CD4-positive, alpha-beta memory T cell (primary cell): ENCODE measurements at regions not wholly inside any gene's neighbourhood (a gene's known extent, or its start where the extent isn't known, plus 50 kb on each side); places are given as distances from the start of the nearest gene placed in this dataset.

Experiments
- CTCF ChIA-PET: fragments of 350-600 bp; sonication (Branson Sonifier 250); formaldehyde crosslinking; loops from one replicate; lab custom pipeline; 2021; ENCODE audit warnings: inconsistent platforms; ENCODE audit not compliant: partially characterized antibody; lab: Charles Lee
- POLR2A ChIA-PET: fragments of 350-600 bp; sonication (Branson Sonifier 250); formaldehyde crosslinking; loops from one replicate; lab custom pipeline; 2021; ENCODE audit not compliant: partially characterized antibody; lab: Charles Lee
- DNase-seq, 5 donors: peaks; one replicate each; pipeline versions ENCODE4 v3.0.0 to v3.0.0-alpha.2; 2020 to 2022; ENCODE audit warnings: mixed read lengths in 1 of 5
- H3K27ac ChIP-seq: one replicate; pipeline ENCODE4 v1.7.0; 2013; ENCODE audit warnings: low read depth, low read length
- H3K27me3 ChIP-seq: 2 replicates; pipeline ENCODE4 v1.7.0; 2013; ENCODE audit warnings: mild to moderate bottlenecking, low read length, moderate library complexity; ENCODE audit not compliant: insufficient read depth
- H3K36me3 ChIP-seq: 2 replicates; pipeline ENCODE4 v1.7.0; 2013; ENCODE audit warnings: mild to moderate bottlenecking, low read length, moderate library complexity; ENCODE audit not compliant: insufficient read depth
- H3K4me1 ChIP-seq: 2 replicates; pipeline ENCODE4 v1.7.0; 2013; ENCODE audit warnings: mild to moderate bottlenecking, low read length, moderate library complexity; ENCODE audit not compliant: insufficient read depth
- H3K4me3 ChIP-seq, 2 donors: one replicate each; pipeline ENCODE4 v1.7.0; 2013; ENCODE audit warnings: low read length in 2 of 2, mild to moderate bottlenecking in 1 of 2
- H3K9me3 ChIP-seq, 2 donors: one replicate each; pipeline ENCODE4 v1.7.0; 2013; ENCODE audit warnings: low read length in 2 of 2, control low read depth in 1 of 2; ENCODE audit not compliant: control insufficient read depth in 1 of 2
- H3K27ac Mint-ChIP-seq, 7 donors: one replicate each; pipeline ENCODE4 v1.8.0; 2020 to 2021; ENCODE audit warnings: mixed read lengths in 7 of 7, mild to moderate bottlenecking in 6 of 7, inconsistent platforms in 3 of 7, moderate library complexity in 3 of 7
- H3K27me3 Mint-ChIP-seq, 2 donors: one replicate each; pipeline ENCODE4 v1.8.0; 2020 to 2021; ENCODE audit warnings: mixed read lengths in 2 of 2
- H3K36me3 Mint-ChIP-seq, 2 donors: one replicate each; pipeline ENCODE4 v1.8.0; 2020 to 2021; ENCODE audit warnings: mixed read lengths in 2 of 2, inconsistent platforms in 1 of 2, mild to moderate bottlenecking in 1 of 2
- H3K4me1 Mint-ChIP-seq, 4 donors: one replicate each; pipeline ENCODE4 v1.8.0; 2020 to 2021; ENCODE audit warnings: mixed read lengths in 4 of 4, mild to moderate bottlenecking in 1 of 4
- H3K4me3 Mint-ChIP-seq, 8 donors: one replicate each; pipeline ENCODE4 v1.8.0; 2020 to 2021; ENCODE audit warnings: mixed read lengths in 8 of 8, mild to moderate bottlenecking in 7 of 8, moderate library complexity in 6 of 8, inconsistent platforms in 3 of 8
- H3K9me3 Mint-ChIP-seq, 8 donors: one replicate each; pipeline ENCODE4 v1.8.0; 2020 to 2021; ENCODE audit warnings: mixed read lengths in 8 of 8, mild to moderate bottlenecking in 5 of 8, inconsistent platforms in 3 of 8, moderate library complexity in 1 of 8
- intact Hi-C: fragments of 100-400 bp; cut with micrococcal nuclease; formaldehyde crosslinking; loops from one replicate; pipeline ENCODE4 v1.15.1; 2023

GRCh38 chr6:62672989-62673388 is 387.0 kb upstream of the KHDRBS2 start:
- CTCF ChIA-PET, result no interaction called here

GRCh38 chr6:62670490-62671223 is 384.6 kb upstream of the KHDRBS2 start:
- H3K36me3 ChIP-seq, result no peaks in the 10 kb centered on the region
- intact Hi-C loops, result no loop called here
- POLR2A ChIA-PET, result no interaction called here
- no peak for DNase-seq
- H3K27me3 Mint-ChIP-seq, result no peaks in the 10 kb centered on the region
- H3K27ac Mint-ChIP-seq, result no peak overlapping the region
- H3K27me3 ChIP-seq, result no peaks in the 10 kb centered on the region
- H3K4me1 ChIP-seq, result no peaks in the 10 kb centered on the region
- H3K4me3 Mint-ChIP-seq, result no peak overlapping the region
- no peaks in the 10 kb centered on the region for H3K4me1 Mint-ChIP-seq
- H3K4me3 ChIP-seq, result no peak overlapping the region
- CTCF ChIA-PET, result no interaction called here
- H3K36me3 Mint-ChIP-seq, result no peaks in the 10 kb centered on the region
- no peak overlapping the region for H3K27ac ChIP-seq
- H3K9me3 Mint-ChIP-seq, result peaks cover 0 to 6% (median under 1%) of the 10 kb centered on the region in 8 donors
- H3K9me3 ChIP-seq, result no peaks in the 10 kb centered on the region

More at GRCh38 chr6:62672989-62673388, 387.0 kb upstream of the KHDRBS2 start:
- intact Hi-C loops, result no loop called here
- no peak for DNase-seq
- POLR2A ChIA-PET, result no interaction called here
- no peaks in the 10 kb centered on the region for H3K4me1 ChIP-seq
- H3K36me3 ChIP-seq, result no peaks in the 10 kb centered on the region
- no peak overlapping the region for H3K4me3 ChIP-seq
- H3K27me3 ChIP-seq, result no peaks in the 10 kb centered on the region
- peaks cover 0 to 3% of the 10 kb centered on the region in 2 donors for H3K9me3 ChIP-seq
- no peak overlapping the region for H3K27ac ChIP-seq
- H3K4me1 Mint-ChIP-seq, result no peaks in the 10 kb centered on the region
- H3K4me3 Mint-ChIP-seq, result no peak overlapping the region
- H3K9me3 Mint-ChIP-seq, result peaks cover 0 to 17% (median 4%) of the 10 kb centered on the region in 8 donors
- no peaks in the 10 kb centered on the region for H3K36me3 Mint-ChIP-seq
- H3K27me3 Mint-ChIP-seq, result no peaks in the 10 kb centered on the region
- H3K27ac Mint-ChIP-seq, result no peak overlapping the region

DNA sequence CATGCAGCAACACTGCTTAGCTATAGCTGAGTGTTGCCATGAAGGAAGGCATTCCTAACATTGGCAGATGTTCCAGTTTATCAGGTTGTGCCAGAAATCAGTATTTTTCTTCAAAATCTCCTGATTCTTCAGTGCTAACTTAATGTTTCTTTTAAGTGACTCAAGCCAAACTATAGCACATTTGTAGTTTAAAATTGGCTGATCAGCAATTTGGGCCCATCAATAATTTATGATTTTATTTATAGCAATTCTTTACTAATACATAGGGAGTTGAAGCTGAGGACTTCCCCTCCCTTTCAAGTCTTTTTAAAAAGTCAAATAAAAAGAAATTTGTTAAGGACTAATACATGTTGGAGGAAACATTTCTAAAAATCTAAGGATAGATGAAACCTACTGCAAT is 383.8 kb upstream of the KHDRBS2 start:
- no peaks in the 10 kb centered on the region for H3K36me3 Mint-ChIP-seq
- no peak for DNase-seq
- Histone ChIP-seq H3K27ac (no peak overlapping the region), H3K36me3 (no peaks in the 10 kb centered on the region), H3K4me1 (no peaks in the 10 kb centered on the region), H3K4me3 (no peak overlapping the region), H3K27me3 (no peaks in the 10 kb centered on the region), H3K9me3 (no peaks in the 10 kb centered on the region)
- H3K4me3 Mint-ChIP-seq, result no peak overlapping the region
- peaks cover 0 to 6% (median under 1%) of the 10 kb centered on the region in 8 donors for H3K9me3 Mint-ChIP-seq
- H3K27ac Mint-ChIP-seq, result no peak overlapping the region
- no peaks in the 10 kb centered on the region for H3K27me3 Mint-ChIP-seq
- CTCF ChIA-PET, result no interaction called here
- no peaks in the 10 kb centered on the region for H3K4me1 Mint-ChIP-seq
- POLR2A ChIA-PET, result no interaction called here
- intact Hi-C loops, result no loop called here

DNA sequence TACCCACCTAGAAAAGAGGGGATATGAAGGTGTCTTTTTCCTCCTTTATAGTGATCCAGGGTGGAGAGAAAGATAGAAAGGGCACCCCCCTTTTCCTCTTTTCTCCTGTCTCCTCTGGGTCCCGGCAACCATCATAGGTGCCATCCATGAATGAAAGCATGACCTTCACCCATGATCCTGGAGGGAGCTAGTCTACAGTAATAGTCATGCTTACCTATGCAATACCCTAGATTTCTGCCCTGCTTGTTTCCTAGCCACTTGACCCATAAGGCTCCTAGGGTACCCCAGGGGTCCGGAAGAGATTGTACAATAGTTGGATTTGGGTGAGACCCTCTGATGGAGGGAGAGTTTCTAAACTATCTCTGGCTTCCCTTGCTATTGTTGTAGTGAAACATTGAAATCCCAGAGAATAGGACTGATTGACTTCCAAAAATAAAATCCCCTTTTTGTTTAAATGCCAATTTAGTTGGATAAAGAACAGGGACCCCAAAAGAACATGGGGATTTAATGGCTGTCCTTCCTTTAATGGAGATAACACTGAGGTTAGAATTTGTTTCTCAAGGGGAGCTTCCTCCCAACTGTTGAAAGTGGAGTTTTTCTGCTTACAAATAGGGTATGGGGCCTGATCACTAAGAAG is 366.8 kb upstream of the KHDRBS2 start:
- POLR2A ChIA-PET, result no interaction called here
- no peak for DNase-seq
- no peaks in the 10 kb centered on the region for H3K27me3 ChIP-seq
- H3K27ac ChIP-seq, result no peak overlapping the region
- H3K27me3 Mint-ChIP-seq, result no peaks in the 10 kb centered on the region
- intact Hi-C loops, result no loop called here
- no peaks in the 10 kb centered on the region for H3K4me1 Mint-ChIP-seq
- no peak overlapping the region for H3K4me3 Mint-ChIP-seq
- no peaks in the 10 kb centered on the region for H3K36me3 Mint-ChIP-seq
- no peaks in the 10 kb centered on the region for H3K9me3 ChIP-seq
- no peaks in the 10 kb centered on the region for H3K4me1 ChIP-seq
- peaks cover 10 to 53% (median 32%) of the 10 kb centered on the region in 8 donors for H3K9me3 Mint-ChIP-seq
- no peak overlapping the region for H3K4me3 ChIP-seq
- CTCF ChIA-PET, result no interaction called here
- H3K36me3 ChIP-seq, result no peaks in the 10 kb centered on the region
- H3K27ac Mint-ChIP-seq, result no peak overlapping the region

DNA sequence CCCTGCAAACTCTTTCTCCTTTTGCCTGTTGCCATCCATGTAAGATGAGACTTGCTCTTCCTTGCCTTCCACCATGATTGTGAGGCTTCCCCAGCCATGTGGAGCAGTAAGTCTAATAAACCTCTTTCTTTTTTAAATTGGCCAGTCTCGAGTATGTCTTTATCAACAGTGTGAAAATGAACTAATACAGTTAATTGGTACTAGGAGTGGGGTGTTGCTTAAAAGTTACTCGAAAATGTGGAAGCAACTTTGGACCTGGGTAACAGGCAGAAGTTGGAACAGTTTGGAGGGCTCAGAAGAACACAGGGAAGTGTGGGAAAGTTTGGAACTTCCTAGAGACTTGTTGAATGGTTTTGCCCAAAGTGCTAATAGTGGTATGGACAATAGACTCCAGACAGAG is 359.2 kb upstream of the KHDRBS2 start:
- intact Hi-C loops, result no loop called here
- peaks cover 9 to 60% (median 29%) of the 10 kb centered on the region in 8 donors for H3K9me3 Mint-ChIP-seq

GRCh38 chr6:62640749-62641148 is 354.7 kb upstream of the KHDRBS2 start:
- H3K9me3 Mint-ChIP-seq, result peaks cover 2 to 40% (median 20%) of the 10 kb centered on the region in 8 donors

More for the DNA sequence above, 359.2 kb upstream of the KHDRBS2 start:
- no peak overlapping the region for H3K27ac Mint-ChIP-seq
- no peaks in the 10 kb centered on the region for H3K4me1 Mint-ChIP-seq
- Histone ChIP-seq H3K9me3 (peaks cover 0 to 7% of the 10 kb centered on the region in 2 donors), H3K4me1 (no peaks in the 10 kb centered on the region), H3K36me3 (no peaks in the 10 kb centered on the region), H3K4me3 (no peak overlapping the region), H3K27me3 (no peaks in the 10 kb centered on the region), H3K27ac (no peak overlapping the region)
- no peaks in the 10 kb centered on the region for H3K27me3 Mint-ChIP-seq
- ChIA-PET POLR2A (no interaction called here), CTCF (no interaction called here)
- no peak for DNase-seq
- H3K36me3 Mint-ChIP-seq, result no peaks in the 10 kb centered on the region
- no peak overlapping the region for H3K4me3 Mint-ChIP-seq

GRCh38 chr6:62626661-62627060 is 340.6 kb upstream of the KHDRBS2 start:
- H3K27ac Mint-ChIP-seq, result no peak overlapping the region
- no peak overlapping the region for H3K4me3 Mint-ChIP-seq
- H3K4me1 Mint-ChIP-seq, result no peaks in the 10 kb centered on the region
- no peak overlapping the region for H3K4me3 ChIP-seq
- no peak overlapping the region for H3K27ac ChIP-seq
- intact Hi-C loops, result no loop called here
- POLR2A ChIA-PET, result no interaction called here
- DNase-seq, result no peak
- H3K36me3 ChIP-seq, result no peaks in the 10 kb centered on the region
- peaks cover 0 to 7% (median 5%) of the 10 kb centered on the region in 8 donors for H3K9me3 Mint-ChIP-seq
- H3K9me3 ChIP-seq, result no peaks in the 10 kb centered on the region
- no peaks in the 10 kb centered on the region for H3K36me3 Mint-ChIP-seq
- H3K27me3 Mint-ChIP-seq, result no peaks in the 10 kb centered on the region
- CTCF ChIA-PET, result no interaction called here
- H3K27me3 ChIP-seq, result no peaks in the 10 kb centered on the region
- no peaks in the 10 kb centered on the region for H3K4me1 ChIP-seq

More at GRCh38 chr6:62640749-62641148, 354.7 kb upstream of the KHDRBS2 start:
- Mint-ChIP-seq H3K27ac (no peak overlapping the region), H3K4me1 (no peaks in the 10 kb centered on the region), H3K36me3 (no peaks in the 10 kb centered on the region), H3K4me3 (no peak overlapping the region), H3K27me3 (no peaks in the 10 kb centered on the region)
- intact Hi-C loops, result no loop called here
- H3K9me3 ChIP-seq, result peaks cover 0 to 3% of the 10 kb centered on the region in 2 donors
- H3K36me3 ChIP-seq, result no peaks in the 10 kb centered on the region
- DNase-seq, result no peak
- no peak overlapping the region for H3K4me3 ChIP-seq
- ChIA-PET POLR2A (no interaction called here), CTCF (no interaction called here)
- no peaks in the 10 kb centered on the region for H3K27me3 ChIP-seq
- no peaks in the 10 kb centered on the region for H3K4me1 ChIP-seq
- no peak overlapping the region for H3K27ac ChIP-seq
